ENCODE measurements at regions not wholly inside any gene's neighbourhood (a gene's known extent, or its start where the extent isn't known, plus 50 kb on each side); places are given as distances from the start of the nearest gene placed in this dataset.

- no peak overlapping the region for H2BK120ac ChIP-seq (ENCODE audit: insufficient read depth, low read length, poor library complexity)
- H3K27ac ChIP-seq (ENCODE audit: low read depth, low read length), result no peak overlapping the region
- no peak overlapping the region for H2AFZ ChIP-seq (ENCODE audit: insufficient read depth, low read length, poor library complexity)
- no peak overlapping the region for H4K8ac ChIP-seq (ENCODE audit: low read depth, low read length)
- no peak overlapping the region for H2BK5ac ChIP-seq (ENCODE audit: low read depth, low read length, poor library complexity)
- H3K9me3 ChIP-seq (ENCODE audit: insufficient read depth, low read depth, low read length), result peaks cover 2% of the 10 kb centered on the region
- H3K4me2 ChIP-seq (ENCODE audit: low read length), result no peak overlapping the region
- H4K91ac ChIP-seq (ENCODE audit: low read depth, low read length), result peak overlapping the region; percentile 71
- no peak overlapping the region for H3K4ac ChIP-seq (ENCODE audit: low read depth, low read length)
- no peak overlapping the region for H3K23ac ChIP-seq (ENCODE audit: low read length)
- no peak overlapping the region for H3K18ac ChIP-seq (ENCODE audit: low read length)
- WGBS (ENCODE audit: extremely low coverage, insufficient coverage, insufficient read length), result no CpG with 5 or more reads among the region's 13 CpGs
- no peak overlapping the region for H2AK5ac ChIP-seq (ENCODE audit: low read length)
- peaks cover 6 to 10% of the 10 kb centered on the region in 2 experiments for H3K4me1 ChIP-seq (ENCODE audit: control insufficient read depth in 1 of 2, insufficient read depth in 2 of 2, low read length in 2 of 2)
- H3K79me1 ChIP-seq (ENCODE audit: low read length), result no peaks in the 10 kb centered on the region
- H4K12ac ChIP-seq (ENCODE audit: low read depth, low read length), result no peak overlapping the region
- H3K36me3 ChIP-seq (ENCODE audit: control insufficient read depth in 1 of 2, insufficient read depth in 2 of 2, low read length in 2 of 2), result no peaks in the 10 kb centered on the region
- no peaks in the 10 kb centered on the region for H3K27me3 ChIP-seq (ENCODE audit: insufficient read depth, low read length)
- peak overlapping the region; percentile 3 for H3K14ac ChIP-seq (ENCODE audit: low read length)
- H3K9ac ChIP-seq (ENCODE audit: low read length), result no peak overlapping the region
- DNase-seq, result peak; percentile 93 to 94
- no peak overlapping the region for H2BK12ac ChIP-seq (ENCODE audit: low read length)
- H3K79me2 ChIP-seq (ENCODE audit: control insufficient read depth, insufficient read depth, low read length, poor library complexity), result no peaks in the 10 kb centered on the region
- no peak overlapping the region for H3K4me3 ChIP-seq (ENCODE audit: low read depth, low read length)
Observed at GRCh38 chr1:235054936-235055335, 73.7 kb downstream of the TOMM20 start.

- no peak overlapping the region for H4K8ac ChIP-seq (ENCODE audit: low read depth, low read length)
- peak overlapping the region; percentile 6 for H2AK5ac ChIP-seq (ENCODE audit: low read length)
- no peak overlapping the region for H3K4me3 ChIP-seq (ENCODE audit: low read depth, low read length)
- no peak overlapping the region for H2AFZ ChIP-seq (ENCODE audit: insufficient read depth, low read length, poor library complexity)
- no peak overlapping the region for H3K9ac ChIP-seq (ENCODE audit: low read length)
- H3K36me3 ChIP-seq (ENCODE audit: control insufficient read depth in 1 of 2, insufficient read depth in 2 of 2, low read length in 2 of 2), result no peaks in the 10 kb centered on the region
- H4K12ac ChIP-seq (ENCODE audit: low read depth, low read length), result no peak overlapping the region
- H3K79me1 ChIP-seq (ENCODE audit: low read length), result no peaks in the 10 kb centered on the region
- H3K23ac ChIP-seq (ENCODE audit: low read length), result no peak overlapping the region
- peak overlapping the region; percentile 0 for H4K91ac ChIP-seq (ENCODE audit: low read depth, low read length)
- H2BK12ac ChIP-seq (ENCODE audit: low read length), result peak overlapping the region; percentile 2
- H2BK120ac ChIP-seq (ENCODE audit: insufficient read depth, low read length, poor library complexity), result no peak overlapping the region
- peak; percentile 49 to 78 for DNase-seq
- WGBS (ENCODE audit: extremely low coverage, insufficient coverage, insufficient read length), result no CpG with 5 or more reads among the region's 11 CpGs
- H3K4me2 ChIP-seq (ENCODE audit: low read length), result no peak overlapping the region
- H3K4ac ChIP-seq (ENCODE audit: low read depth, low read length), result no peak overlapping the region
- peaks cover 2% of the 10 kb centered on the region for H3K9me3 ChIP-seq (ENCODE audit: insufficient read depth, low read depth, low read length)
- H3K4me1 ChIP-seq (ENCODE audit: control insufficient read depth in 1 of 2, insufficient read depth in 2 of 2, low read length in 2 of 2), result peaks cover 6 to 13% of the 10 kb centered on the region in 2 experiments
- no peaks in the 10 kb centered on the region for H3K79me2 ChIP-seq (ENCODE audit: control insufficient read depth, insufficient read depth, low read length, poor library complexity)
- H3K18ac ChIP-seq (ENCODE audit: low read length), result no peak overlapping the region
- no peak overlapping the region for H2BK5ac ChIP-seq (ENCODE audit: low read depth, low read length, poor library complexity)
- H3K14ac ChIP-seq (ENCODE audit: low read length), result peak overlapping the region; percentile 3
- H3K27ac ChIP-seq (ENCODE audit: low read depth, low read length), result no peak overlapping the region
- H3K27me3 ChIP-seq (ENCODE audit: insufficient read depth, low read length), result no peaks in the 10 kb centered on the region
Observed at GRCh38 chr1:235054466-235054865, 74.2 kb downstream of the TOMM20 start.

DNA sequence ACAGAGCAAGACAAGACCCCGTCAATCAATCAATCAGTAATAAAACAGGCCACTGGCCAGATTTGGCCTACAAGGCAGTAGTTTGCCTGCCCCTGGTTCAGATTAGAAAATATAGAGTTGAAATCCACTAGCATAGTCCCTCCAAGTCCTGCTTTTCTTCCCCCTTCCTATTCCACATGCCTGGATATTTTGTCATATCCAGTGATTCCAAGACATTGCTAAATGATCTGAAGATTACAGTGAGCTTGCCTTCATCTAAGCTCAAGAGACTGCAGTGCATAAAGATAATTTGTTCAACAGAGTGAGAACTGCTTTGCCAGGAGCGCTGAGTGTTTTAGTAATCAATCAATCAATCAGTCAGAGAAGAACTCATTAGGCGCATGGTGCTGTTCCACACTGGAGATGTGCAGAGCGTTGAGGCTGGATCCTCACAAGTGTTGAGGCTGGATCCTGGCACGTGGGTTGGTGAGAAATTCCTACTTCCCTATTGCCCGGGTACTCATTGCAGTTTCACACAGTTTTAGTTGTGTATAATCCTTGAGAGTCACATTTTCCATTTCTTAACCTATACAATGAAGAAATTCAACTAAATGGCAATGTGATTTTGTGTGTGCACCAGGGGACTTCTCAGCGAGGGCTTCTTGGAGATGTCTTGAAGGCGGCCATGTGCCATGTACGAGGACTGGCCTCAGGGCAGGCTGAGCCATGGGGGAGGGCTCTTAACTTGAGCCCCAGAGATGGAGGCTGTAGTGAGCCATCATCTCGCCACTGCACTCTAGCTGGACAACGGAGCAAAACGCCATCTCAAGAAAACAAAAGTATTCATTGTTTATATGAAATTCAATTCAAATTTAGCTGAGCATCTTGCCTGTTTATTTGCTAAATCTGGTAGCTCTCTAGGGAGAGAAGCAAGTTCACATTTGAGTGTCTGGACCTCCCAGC is 76.3 kb downstream of the TOMM20 start:
- H3K27ac ChIP-seq (ENCODE audit: low read depth, low read length), result no peak overlapping the region

DNA sequence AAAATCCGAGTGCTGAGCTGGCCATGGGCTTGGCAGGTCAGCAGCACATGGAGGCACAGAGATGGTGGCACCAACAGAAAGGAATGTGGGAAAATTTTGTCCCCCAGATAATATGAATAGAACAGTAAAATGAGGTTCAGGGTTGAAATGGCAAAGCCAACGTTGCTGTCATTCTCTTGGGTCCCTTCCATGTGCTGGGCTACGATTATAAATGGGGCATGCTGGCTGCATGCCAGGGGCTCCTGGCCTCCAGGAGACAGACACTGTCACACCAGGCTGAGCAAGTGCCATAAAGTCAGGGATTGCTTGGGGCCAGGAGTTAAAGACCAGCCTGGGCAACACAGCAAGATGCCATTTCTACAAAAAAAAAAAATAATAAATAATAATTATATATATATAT is 77.1 kb downstream of the TOMM20 start:
- Histone ChIP-seq H3K9ac (ENCODE audit: low read length) (no peak overlapping the region), H3K23ac (ENCODE audit: low read length) (no peak overlapping the region), H2BK120ac (ENCODE audit: insufficient read depth, low read length, poor library complexity) (no peak overlapping the region), H3K4ac (ENCODE audit: low read depth, low read length) (no peak overlapping the region), H2BK12ac (ENCODE audit: low read length) (no peak overlapping the region), H3K9me3 (ENCODE audit: insufficient read depth, low read depth, low read length) (peaks cover 2% of the 10 kb centered on the region), H3K18ac (ENCODE audit: low read length) (no peak overlapping the region), H3K36me3 (ENCODE audit: control insufficient read depth in 1 of 2, insufficient read depth in 2 of 2, low read length in 2 of 2) (no peaks in the 10 kb centered on the region), H4K12ac (ENCODE audit: low read depth, low read length) (no peak overlapping the region), H3K79me1 (ENCODE audit: low read length) (peaks cover 4% of the 10 kb centered on the region), H2AK5ac (ENCODE audit: low read length) (no peak overlapping the region), H2BK5ac (ENCODE audit: low read depth, low read length, poor library complexity) (no peak overlapping the region), H4K8ac (ENCODE audit: low read depth, low read length) (no peak overlapping the region), H3K4me2 (ENCODE audit: low read length) (no peak overlapping the region), H3K27ac (ENCODE audit: low read depth, low read length) (no peak overlapping the region), H3K4me3 (ENCODE audit: low read depth, low read length) (no peak overlapping the region), H3K4me1 (ENCODE audit: control insufficient read depth in 1 of 2, insufficient read depth in 2 of 2, low read length in 2 of 2) (peaks cover 15 to 16% of the 10 kb centered on the region in 2 experiments), H4K91ac (ENCODE audit: low read depth, low read length) (no peak overlapping the region), H2AFZ (ENCODE audit: insufficient read depth, low read length, poor library complexity) (no peak overlapping the region), H3K27me3 (ENCODE audit: insufficient read depth, low read length) (no peaks in the 10 kb centered on the region), H3K14ac (ENCODE audit: low read length) (no peak overlapping the region), H3K79me2 (ENCODE audit: control insufficient read depth, insufficient read depth, low read length, poor library complexity) (no peaks in the 10 kb centered on the region)
- WGBS (ENCODE audit: extremely low coverage, insufficient coverage, insufficient read length), result no CpG with 5 or more reads among the region's 3 CpGs
- no peak for DNase-seq

More for the DNA sequence above, 76.3 kb downstream of the TOMM20 start:
- no peaks in the 10 kb centered on the region for H3K27me3 ChIP-seq (ENCODE audit: insufficient read depth, low read length)
- H3K4me1 ChIP-seq (ENCODE audit: control insufficient read depth in 1 of 2, insufficient read depth in 2 of 2, low read length in 2 of 2), result peaks cover 15 to 16% of the 10 kb centered on the region in 2 experiments
- H3K23ac ChIP-seq (ENCODE audit: low read length), result no peak overlapping the region
- H3K79me2 ChIP-seq (ENCODE audit: control insufficient read depth, insufficient read depth, low read length, poor library complexity), result no peaks in the 10 kb centered on the region
- peaks cover 4% of the 10 kb centered on the region for H3K79me1 ChIP-seq (ENCODE audit: low read length)
- H2BK120ac ChIP-seq (ENCODE audit: insufficient read depth, low read length, poor library complexity), result no peak overlapping the region
- no peak overlapping the region for H2AK5ac ChIP-seq (ENCODE audit: low read length)
- peaks cover 2% of the 10 kb centered on the region for H3K9me3 ChIP-seq (ENCODE audit: insufficient read depth, low read depth, low read length)
- H3K9ac ChIP-seq (ENCODE audit: low read length), result no peak overlapping the region
- H3K18ac ChIP-seq (ENCODE audit: low read length), result no peak overlapping the region
- H2AFZ ChIP-seq (ENCODE audit: insufficient read depth, low read length, poor library complexity), result no peak overlapping the region
- H3K4me3 ChIP-seq (ENCODE audit: low read depth, low read length), result no peak overlapping the region
- H3K36me3 ChIP-seq (ENCODE audit: control insufficient read depth in 1 of 2, insufficient read depth in 2 of 2, low read length in 2 of 2), result no peaks in the 10 kb centered on the region
- no CpG with 5 or more reads among the region's 12 CpGs for WGBS (ENCODE audit: extremely low coverage, insufficient coverage, insufficient read length)
- peak in 1 of 2 donors; percentile 53 for DNase-seq
- no peak overlapping the region for H4K12ac ChIP-seq (ENCODE audit: low read depth, low read length)
- no peak overlapping the region for H2BK12ac ChIP-seq (ENCODE audit: low read length)
- H4K91ac ChIP-seq (ENCODE audit: low read depth, low read length), result no peak overlapping the region
- H3K4me2 ChIP-seq (ENCODE audit: low read length), result no peak overlapping the region
- H3K4ac ChIP-seq (ENCODE audit: low read depth, low read length), result no peak overlapping the region
- no peak overlapping the region for H4K8ac ChIP-seq (ENCODE audit: low read depth, low read length)
- H3K14ac ChIP-seq (ENCODE audit: low read length), result no peak overlapping the region
- no peak overlapping the region for H2BK5ac ChIP-seq (ENCODE audit: low read depth, low read length, poor library complexity)
